ENCODE measurements at regions not wholly inside any gene's neighbourhood (a gene's known extent, or its start where the extent isn't known, plus 50 kb on each side); places are given as distances from the start of the nearest gene placed in this dataset.
"Not testable (repeated sequence)": the region's sequence is repeated elsewhere in the genome, so short reads cannot be mapped to it uniquely, and the experiment has no call there.

DNA sequence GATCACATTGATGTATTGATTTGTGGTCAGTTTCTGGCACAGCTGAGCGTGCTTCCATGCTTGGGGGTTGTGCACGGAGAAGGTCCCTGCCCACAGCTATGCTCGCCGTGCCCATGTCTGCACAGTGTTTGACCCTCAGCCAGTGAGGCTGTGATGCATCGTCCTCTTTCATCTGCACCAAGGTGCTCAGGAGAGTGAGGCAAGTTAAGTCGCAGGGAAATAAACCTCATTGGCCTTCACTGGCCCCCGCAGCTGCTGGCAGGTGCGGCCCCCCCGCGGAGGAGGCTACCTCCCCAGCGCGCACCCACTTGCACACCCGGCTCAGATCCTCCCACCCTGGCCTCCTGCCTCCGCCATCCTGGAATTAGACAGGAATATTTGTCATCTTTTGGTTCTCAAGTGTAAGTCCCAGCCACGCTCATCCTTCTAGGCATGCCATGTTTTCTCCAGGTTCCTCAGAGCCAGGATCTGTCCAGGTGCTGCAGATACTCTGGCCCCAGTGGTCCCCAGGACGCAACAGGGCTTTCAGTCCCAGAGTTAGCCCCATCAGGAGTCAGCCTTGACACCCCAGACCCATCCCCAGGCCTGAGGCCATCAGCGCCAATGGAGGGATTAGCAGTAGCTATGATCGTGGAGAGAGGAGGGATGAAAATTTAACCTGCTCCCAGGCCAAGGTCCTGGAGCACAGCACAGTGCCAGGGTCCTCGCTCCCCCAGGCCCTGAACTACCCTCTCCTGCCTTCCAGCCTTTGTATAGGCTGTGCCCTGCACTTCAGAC lies 93.7 kb downstream of the OAT start:
- DNase-seq (ENCODE audit: low read depth in 2 of 3, low spot score in 2 of 3) = no peak

DNA sequence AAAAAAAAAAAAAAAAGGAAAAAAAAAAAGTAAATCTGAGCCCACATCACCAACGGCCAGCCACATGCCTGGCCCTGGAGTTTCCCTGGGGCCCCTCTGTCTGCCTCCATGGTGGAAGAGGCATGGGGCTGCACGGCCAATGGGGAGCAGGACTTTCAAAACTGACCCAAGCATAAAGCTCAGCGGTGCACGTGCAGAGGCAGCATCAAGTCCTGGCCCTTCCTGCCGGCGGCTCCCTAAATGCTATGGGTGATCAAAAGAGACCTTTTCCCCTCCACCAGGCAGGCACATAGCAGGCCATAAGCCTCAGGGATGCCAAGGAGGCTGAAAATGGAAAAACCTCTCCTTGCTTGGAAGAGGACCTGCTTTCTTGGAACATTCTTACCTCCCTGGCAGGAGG lies 94.3 kb downstream of the OAT start:
- no peak for DNase-seq (ENCODE audit: low read depth in 2 of 3, low spot score in 2 of 3)

DNA sequence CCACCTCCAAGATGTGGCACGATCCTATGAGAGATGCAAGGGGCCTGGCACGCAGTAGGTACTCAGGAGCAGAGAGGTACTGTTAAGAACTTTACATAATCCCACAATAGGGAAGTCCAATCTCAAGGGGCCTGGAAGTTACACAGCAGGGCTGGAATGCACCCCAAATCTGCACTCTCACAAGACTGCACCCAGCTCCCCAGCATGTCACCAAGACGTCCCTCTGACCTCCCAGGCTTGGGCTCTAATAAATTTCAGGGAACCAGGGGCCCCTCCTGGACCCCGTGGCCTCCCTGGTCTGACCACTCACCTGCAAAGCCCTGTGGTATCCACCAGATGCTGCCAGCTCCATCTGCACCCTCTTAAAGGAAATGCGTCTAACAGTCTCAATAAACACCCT lies 94.9 kb downstream of the OAT start:
- no peak for DNase-seq (ENCODE audit: low read depth in 2 of 3, low spot score in 2 of 3)

DNA sequence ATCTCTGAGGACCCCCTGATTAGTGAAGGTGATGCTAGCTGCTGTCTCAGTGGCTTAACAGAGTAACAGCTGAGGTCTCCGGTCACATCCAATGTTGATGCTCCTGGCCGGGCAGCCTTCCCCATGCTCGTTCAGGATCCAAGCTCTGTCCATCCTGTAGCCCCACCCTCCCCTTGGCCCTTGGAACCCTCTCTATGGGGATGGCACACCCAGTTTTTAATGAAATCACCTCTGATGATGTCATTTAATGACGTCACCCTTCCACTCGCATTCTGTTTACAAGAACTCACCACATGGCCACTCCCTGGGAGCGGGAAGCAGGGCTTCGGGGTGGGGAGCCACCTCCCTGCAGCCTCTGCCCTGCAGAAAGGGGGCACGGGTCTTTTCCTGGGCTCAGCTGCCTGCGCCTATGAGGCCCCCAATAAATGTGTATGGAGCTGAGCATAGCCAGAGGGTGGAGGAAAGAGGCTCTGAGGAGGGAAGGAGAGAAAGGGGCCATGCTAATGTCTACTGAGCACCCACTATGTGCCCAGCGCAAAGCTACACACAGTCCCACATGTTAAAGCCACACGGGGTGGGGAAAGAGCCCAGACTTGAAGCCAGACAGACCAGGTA lies 95.5 kb downstream of the OAT start:
- DNase-seq (ENCODE audit: low read depth in 2 of 3, low spot score in 2 of 3) = no peak

DNA sequence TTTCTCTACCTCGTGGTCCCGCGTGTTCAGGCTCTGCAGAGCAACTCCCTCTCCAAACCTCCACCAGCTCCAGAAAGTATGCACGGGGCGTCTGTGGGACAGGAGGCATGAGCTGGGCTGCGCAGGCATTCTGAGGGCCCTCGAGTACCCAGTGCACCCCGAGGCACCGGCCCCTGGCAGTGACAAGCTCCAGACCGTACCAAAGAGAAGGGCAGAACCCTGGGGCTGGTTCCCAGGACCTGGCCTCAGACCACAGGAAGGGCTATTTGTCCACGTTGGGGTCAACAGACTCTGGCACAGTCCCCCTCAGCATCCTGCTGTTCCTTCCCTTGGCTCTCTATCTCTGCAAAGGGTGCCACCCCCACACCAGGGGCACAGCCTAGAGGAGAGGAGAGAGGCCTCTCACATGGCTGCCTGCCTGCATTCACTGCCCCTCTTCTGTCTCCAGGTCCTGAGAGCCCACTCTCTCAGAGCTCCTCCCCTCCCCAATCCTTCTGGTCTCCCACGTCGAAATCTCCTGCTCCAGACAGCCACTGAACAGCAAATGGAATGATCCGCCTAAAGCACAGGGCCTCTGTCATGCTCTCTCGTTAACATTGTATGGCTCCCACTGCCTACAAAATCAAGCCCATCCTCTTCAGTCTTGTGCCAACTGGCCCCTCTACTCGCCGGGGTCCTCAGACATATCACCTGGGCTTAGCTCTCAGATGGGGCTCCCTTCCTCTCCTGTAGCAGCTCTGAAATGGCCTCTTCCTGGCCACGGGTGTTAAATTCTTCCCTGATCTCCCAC lies 96.3 kb downstream of the OAT start:
- DNase-seq (ENCODE audit: low read depth in 2 of 3, low spot score in 2 of 3) = no peak

DNA sequence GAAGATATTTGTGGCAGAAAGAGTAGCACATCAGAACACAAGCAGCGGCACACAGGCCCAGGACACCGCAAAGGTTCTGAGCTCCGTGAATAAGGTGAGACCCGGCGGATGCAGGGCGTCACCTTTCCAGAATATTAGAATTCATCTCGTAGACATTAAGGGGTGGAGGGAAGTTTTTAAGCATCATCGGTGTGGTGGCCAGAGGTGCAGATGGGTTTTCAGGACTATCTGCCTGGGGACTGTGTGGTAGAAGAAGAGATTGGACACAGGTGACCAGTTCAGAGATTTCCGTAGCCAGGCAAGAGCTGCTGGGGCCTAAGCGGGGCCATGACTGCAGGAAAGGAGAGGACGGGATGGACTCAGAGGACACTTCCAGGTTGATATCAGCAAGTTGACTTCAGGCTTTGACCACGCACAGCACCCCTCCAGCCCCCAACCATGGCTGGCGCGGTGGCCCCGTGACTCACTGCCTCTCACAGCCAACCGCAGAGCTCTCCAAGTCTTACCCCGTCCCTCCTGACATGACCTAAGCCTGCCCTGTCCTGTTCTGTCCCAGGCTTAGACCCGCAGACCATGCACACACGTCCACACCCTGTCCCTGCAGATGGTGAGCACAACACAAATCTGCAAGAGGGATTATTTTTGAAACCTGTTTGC lies 97.2 kb downstream of the OAT start:
- no peak for DNase-seq (ENCODE audit: low read depth in 2 of 3, low spot score in 2 of 3)

DNA sequence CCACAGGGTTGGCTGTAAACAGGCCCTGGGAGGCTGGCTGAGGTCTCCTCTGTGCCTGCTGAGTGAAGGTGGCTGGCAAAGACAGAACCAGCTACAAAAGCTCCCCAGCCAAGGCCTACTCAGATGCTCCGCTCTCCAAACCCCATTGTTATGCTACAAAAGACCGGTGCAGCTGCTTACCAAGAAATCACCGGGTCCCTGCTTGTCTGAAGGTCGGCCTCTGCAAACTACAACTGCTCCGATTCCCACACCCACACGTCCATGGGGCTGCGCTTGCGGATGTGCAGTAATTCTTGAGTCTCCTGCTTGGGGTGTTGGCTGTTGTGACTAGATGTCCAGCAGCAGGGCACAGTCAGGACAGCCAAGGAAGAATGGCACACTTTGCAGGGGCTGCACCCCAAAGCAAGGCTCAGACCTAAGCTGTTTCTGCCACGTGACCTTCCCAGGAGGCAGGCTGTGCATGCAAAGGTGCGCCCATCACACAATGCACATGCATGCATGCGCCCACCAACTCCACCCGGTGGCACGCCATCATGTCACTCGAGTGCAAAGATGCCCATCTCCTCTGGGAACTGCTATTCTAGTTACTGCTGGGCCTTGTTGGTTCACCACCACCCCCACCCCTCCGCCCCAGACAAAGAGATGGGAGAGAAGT lies 97.8 kb downstream of the OAT start:
- no peak for DNase-seq (ENCODE audit: low read depth in 2 of 3, low spot score in 2 of 3)

DNA sequence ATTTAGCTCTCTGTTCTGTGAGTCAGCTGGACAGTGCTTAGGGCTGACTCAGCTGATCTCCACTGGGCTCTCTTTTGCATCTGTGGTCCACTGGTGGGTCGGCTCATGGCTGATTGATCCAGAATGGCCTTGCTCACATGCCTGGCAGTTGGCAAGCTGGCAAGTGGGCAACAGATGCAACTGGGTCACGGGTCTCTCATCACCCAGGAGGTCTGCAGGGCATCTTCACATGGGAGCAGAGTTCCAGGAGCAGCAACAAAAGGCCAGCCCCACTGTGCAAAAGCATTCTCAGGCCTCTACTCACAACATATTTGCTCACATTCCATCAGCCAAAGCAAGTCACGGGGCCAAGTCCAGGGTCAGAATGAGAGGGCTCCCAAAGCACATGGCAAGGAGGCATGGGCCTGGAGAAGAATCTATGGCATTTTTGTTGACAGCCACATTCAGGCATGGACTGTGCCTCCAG lies 98.8 kb downstream of the OAT start:
- DNase-seq (ENCODE audit: low read depth in 2 of 3, low spot score in 2 of 3) = no peak

DNA sequence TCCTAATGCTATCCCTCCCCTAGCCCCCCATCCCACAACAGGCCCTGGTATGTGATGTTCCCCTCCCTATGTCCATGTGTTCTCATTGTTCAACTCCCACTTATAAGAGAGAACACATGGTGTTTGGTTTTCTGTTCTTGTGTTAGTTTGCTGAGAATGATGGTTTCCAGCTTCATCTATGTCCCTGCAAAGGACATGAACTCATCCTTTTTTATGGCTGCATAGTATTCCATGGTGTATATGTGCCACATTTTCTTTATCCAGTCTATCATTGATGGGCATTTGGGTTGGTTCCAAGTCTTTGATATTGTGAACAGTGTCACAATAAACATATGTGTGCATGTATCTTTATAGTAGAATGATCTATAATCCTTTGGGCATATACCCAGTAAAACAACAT lies 99.2 kb downstream of the OAT start:
- not testable (repeated sequence) for DNase-seq (ENCODE audit: low read depth in 2 of 3, low spot score in 2 of 3)

DNA sequence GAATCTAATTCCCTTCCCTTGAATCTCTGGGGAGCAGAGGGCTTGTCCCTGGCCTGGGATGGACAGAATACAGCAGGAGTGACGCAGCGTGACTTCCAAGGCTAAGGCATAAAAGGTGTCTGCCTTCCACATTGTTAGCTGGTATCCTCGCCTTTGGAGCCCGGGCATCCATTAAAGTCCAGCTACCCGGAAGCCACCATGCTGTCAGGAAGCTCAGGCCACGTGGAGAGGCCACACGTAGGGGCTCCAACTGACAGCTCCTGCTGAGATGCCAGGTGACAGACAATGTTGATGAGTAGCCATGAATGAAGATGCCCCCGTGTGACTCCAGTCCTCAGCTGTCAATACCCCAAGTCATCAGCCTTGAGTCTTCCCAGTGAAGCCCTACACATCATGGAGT lies 99.9 kb downstream of the OAT start:
- DNase-seq (ENCODE audit: low read depth in 2 of 3, low spot score in 2 of 3) = no peak

DNA sequence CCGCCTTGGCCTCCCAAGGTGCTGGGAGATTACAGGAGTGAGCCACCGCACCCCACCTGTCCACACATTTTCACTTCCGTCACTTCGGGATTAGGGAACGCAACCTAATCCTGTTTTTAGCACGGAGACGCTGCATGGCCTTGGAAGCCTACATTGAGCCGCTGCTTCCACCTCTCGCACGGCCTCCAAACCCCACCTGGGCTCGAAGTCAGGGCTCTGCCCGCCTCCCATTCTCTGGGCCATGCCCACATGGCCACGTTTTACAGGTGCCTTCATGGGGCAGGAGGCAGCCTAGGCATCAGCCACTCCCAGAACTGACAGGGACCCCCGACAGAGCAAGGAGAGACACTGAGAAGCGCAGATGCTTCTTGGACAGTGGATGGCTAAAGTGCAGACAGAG lies 100.6 kb downstream of the OAT start:
- no peak for DNase-seq (ENCODE audit: low read depth in 2 of 3, low spot score in 2 of 3)

DNA sequence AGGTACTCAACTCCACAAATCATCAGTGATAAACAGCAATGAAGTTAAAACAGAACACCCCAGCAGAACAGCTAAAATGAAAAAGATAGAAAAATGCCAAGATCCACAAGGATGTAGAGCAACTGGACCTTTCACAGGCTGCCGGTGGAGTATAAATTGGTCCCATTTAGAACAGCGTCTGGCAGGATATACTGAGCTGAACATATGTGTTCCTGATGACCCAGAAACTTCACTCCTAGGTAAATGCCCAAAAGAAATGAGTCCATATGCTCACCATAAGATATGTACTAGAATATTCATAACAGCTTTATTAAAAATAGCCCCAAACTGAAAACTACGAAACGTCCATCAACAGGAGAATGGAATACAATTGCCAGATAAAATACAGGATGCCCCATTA lies 102.4 kb downstream of the OAT start:
- no peak for DNase-seq (ENCODE audit: low read depth in 2 of 3, low spot score in 2 of 3)

DNA sequence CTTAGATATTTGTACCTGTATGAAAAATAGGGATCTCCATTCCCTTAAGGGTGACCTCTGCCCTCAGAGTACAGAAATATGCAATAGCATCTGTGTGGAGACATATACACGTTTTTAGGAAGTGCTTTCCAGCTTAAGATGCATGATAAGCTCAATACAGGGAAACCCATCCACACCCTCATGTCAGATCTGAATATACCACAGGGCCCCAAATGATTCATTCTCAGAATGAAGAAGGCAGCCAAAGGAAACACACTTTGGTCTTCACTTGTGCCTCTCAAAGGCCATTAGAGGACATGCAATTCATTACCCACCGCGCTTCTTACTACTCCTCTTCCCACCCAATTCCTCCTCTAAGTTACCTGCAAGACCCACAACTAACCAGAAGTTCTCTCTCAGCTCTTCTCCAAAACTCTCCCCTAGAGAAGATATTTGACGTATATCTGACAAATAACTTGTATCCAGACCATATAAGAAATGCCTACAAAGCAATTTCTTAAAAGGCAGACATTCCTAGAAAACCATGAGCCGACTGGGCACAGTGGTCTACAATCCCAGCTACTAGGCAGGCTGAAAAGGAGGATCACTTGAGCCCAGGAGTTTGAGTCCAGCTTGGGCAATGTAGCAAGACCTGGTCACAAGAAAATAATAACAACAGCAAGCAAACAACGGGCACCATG lies 103.0 kb downstream of the OAT start:
- no peak for DNase-seq (ENCODE audit: low read depth in 2 of 3, low spot score in 2 of 3)

DNA sequence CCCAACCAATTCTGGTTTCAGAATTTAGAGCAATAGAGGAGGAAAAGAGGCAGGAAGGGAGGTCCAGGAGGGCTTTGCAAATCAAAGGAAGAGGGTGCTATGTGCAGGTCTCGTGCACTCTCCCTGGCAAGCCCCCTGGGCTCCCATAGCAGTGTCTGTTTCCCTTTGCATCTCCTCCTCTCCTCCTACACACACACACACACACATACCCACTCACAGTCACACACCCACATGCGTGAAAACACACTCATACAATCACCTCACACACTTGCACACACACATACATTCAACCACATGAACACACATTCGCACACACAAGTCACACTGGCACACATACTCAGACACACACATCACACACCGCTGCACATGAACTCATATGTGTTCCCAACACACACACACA lies 105.3 kb downstream of the OAT start:
- no peak for DNase-seq (ENCODE audit: low read depth in 2 of 3, low spot score in 2 of 3)

DNA sequence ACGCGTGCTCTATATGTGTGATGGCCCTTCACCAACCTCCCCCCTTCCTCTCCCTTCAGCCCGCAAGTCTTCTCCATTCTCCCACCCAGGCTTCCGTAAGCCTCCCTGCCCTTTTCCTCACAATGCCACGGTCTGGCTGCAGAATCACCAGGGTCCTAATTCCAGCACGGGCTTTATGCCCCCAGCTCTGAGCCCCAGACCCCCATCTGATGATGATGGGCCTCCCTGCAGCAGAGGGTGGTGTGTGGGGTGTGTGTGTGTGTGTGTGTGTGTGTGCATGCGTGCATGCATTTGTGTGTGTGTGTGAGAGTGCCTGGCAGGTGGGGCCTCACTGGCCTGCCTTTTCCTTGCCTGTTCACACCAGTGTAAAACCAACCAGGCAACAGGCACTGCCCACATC lies 109.9 kb downstream of the OAT start:
- DNase-seq (ENCODE audit: low read depth in 2 of 3, low spot score in 2 of 3) = no peak

DNA sequence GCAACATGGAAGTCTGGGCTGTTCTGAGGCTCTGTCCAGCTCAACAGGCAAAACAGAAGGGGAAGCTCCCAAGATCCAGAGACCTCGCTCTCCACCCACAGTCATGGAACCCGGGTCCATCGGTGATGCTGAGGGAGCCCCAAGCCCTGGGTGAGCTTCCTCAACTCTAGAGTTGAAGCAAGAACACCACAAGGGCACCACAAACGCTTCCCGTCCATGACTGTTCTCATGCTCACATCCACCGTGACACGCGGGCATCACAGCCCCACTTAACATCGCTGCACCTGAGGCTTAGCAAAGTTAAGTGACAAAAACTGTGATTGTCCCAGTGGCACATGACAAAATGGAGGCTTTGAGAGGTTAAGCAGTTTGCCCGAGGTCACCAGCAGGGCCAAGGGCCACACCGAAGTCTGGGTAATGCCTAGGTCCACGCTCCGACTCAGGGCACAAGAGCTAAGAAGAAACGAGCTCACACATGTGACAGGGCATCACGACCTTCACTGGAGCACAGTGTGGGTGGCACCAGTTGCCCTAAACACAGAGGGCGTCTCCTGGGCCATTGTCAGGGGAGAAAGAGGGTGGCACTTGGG lies 110.6 kb downstream of the OAT start:
- DNase-seq (ENCODE audit: low read depth in 2 of 3, low spot score in 2 of 3) = no peak

DNA sequence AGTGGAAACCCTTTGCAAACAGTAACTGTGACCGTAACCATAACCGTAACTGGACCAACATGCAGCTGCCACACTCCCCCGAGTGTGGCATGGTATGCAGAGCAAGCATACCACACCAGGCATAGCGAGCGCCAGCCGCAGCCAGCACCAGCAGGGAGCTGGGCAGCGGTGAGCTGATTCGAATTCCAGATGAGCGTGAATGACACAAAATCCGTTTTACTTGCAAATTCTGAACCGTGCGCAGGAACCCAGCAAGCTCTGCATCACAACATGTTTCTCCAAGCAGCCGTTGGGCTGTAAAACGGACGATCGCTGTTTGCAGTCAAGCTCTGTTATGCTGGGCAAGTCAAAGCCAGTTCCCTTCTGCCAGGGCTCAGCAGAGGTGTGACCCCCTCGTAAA lies 111.1 kb downstream of the OAT start:
- no peak for DNase-seq (ENCODE audit: low read depth in 2 of 3, low spot score in 2 of 3)

DNA sequence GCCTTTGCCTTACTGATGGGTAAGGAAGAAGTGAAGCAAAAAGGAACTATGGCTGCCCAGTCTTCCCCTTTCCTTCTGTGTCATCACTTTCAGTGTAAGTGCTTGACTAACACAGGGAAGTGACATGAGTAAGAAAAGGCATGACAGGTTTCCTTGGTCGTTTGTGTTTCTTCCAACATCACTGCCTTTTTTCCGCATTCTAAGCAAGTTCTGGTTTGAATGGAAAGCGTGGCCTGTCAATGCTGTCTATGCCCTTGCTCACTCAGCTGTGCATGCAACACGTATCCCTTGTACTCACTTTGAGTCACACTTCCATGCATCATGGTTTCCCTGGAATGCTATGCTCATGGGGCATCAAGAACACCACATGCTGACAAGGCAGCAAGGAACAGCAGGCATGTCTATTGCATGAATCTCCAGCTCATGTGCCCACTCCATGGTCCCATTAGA lies 111.8 kb downstream of the OAT start:
- no peak for DNase-seq (ENCODE audit: low read depth in 2 of 3, low spot score in 2 of 3)

DNA sequence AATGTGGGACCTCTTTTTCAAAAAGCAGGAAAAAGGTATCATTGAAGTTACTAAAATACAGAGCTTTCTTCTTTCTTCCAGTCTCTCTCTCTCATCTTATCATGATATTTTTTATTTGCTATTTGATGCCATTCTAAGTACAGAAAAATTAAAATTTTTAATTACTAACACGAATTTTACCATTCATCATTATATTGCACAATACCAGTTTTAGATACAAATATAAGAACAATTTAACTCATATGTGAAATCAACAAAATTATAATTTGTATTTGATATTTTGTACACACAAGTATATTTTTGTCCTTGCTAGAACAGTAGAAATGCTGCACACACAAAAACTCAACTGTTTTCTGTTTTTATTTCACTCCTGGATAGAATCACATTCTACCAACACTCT lies 112.2 kb downstream of the OAT start:
- DNase-seq (ENCODE audit: low read depth in 2 of 3, low spot score in 2 of 3) = no peak

DNA sequence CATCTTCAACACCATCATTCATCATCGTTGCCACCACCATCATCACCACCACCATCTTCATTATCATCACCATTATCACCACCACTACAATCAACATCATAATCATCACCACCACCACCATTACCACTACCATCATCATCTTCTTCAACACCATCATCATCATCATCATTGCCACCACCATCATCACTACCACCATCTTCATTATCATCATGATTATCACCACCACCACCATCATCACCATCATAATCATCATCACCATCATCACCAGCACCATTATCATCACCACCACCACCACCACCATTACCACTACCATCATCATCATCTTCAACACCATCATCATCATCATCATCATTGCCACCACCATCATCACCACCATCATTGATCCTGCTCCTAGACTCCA lies 112.7 kb downstream of the OAT start:
- DNase-seq (ENCODE audit: low read depth in 2 of 3, low spot score in 2 of 3) = no peak
